ENCODE measurements at regions not wholly inside any gene's neighbourhood (a gene's known extent, or its start where the extent isn't known, plus 50 kb on each side); places are given as distances from the start of the nearest gene placed in this dataset.

- Histone ChIP-seq H3K79me2 (ENCODE audit: control insufficient read depth, insufficient read depth, low read length, unreplicated experiment) (peaks cover 7% of the 10 kb centered on the region), H3K4me1 (ENCODE audit: control insufficient read depth, insufficient read depth, low read length, unreplicated experiment) (no peaks in the 10 kb centered on the region), H3K36me3 (ENCODE audit: insufficient read depth, low read length) (no peaks in the 10 kb centered on the region), H3K27ac (ENCODE audit: low read depth, low read length) (no peak overlapping the region), H2AFZ (ENCODE audit: low read length, unreplicated experiment) (no peak overlapping the region), H3K27me3 (ENCODE audit: insufficient read depth, low read length) (no peaks in the 10 kb centered on the region), H3K4me3 (ENCODE audit: low read depth, low read length) (no peak overlapping the region)
These were observed 162.7 kb downstream of the HIPK3 start for GRCh38 chr11:33419924-33420323.

GRCh38 chr11:33417121-33417520, 159.9 kb downstream of the HIPK3 start:
- no peak overlapping the region for H3K4me3 ChIP-seq (ENCODE audit: low read depth, low read length)
- H3K27me3 ChIP-seq (ENCODE audit: insufficient read depth, low read length), result no peaks in the 10 kb centered on the region
- no peaks in the 10 kb centered on the region for H3K4me1 ChIP-seq (ENCODE audit: control insufficient read depth, insufficient read depth, low read length, unreplicated experiment)
- no peaks in the 10 kb centered on the region for H3K36me3 ChIP-seq (ENCODE audit: insufficient read depth, low read length)
- no peak overlapping the region for H2AFZ ChIP-seq (ENCODE audit: low read length, unreplicated experiment)
- peaks cover 7% of the 10 kb centered on the region for H3K79me2 ChIP-seq (ENCODE audit: control insufficient read depth, insufficient read depth, low read length, unreplicated experiment)
- no peak overlapping the region for H3K27ac ChIP-seq (ENCODE audit: low read depth, low read length)

DNA sequence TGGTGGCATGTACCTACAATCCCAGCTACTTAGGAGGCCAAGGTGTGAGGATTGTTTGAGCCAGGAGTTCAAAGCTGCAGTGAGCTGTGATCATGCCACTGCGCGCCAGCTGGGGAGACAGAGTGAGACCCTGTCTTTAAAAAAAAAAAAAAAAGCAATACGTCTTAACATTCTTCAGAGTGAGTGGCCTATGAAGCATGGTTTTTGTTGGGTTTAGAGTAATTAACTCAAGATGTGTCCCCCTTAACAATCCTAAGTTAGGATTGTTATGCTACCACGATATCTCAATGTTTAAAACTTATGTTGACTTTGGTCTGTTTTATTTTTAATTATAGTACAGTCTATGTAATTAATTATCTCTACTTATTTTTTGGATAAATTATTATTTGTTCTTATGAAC, 156.1 kb downstream of the HIPK3 start:
- Histone ChIP-seq H3K79me2 (ENCODE audit: control insufficient read depth, insufficient read depth, low read length, unreplicated experiment) (peaks cover 7% of the 10 kb centered on the region), H2AFZ (ENCODE audit: low read length, unreplicated experiment) (no peak overlapping the region), H3K27me3 (ENCODE audit: insufficient read depth, low read length) (no peaks in the 10 kb centered on the region), H3K4me3 (ENCODE audit: low read depth, low read length) (no peak overlapping the region), H3K4me1 (ENCODE audit: control insufficient read depth, insufficient read depth, low read length, unreplicated experiment) (no peaks in the 10 kb centered on the region), H3K36me3 (ENCODE audit: insufficient read depth, low read length) (no peaks in the 10 kb centered on the region), H3K27ac (ENCODE audit: low read depth, low read length) (no peak overlapping the region)

DNA sequence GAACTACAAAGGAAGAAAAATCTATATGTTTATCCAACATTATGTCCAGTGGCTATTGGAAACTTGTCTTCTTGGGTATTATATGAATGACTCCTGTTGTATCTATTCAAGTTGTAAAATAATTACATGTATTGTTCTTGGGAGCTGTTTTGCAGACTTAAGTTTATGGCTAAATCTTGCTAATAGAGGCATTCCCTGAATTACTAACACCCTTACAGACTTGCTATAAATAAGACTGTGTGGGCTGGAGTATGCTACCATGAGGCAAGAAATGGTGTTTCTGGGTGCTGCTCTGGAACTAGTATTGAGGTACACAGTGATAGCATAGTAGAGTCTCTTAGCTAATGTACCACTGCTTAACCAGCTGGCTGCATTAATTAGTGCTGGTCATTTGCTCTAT, 155.1 kb downstream of the HIPK3 start:
- Histone ChIP-seq H3K36me3 (ENCODE audit: insufficient read depth, low read length) (no peaks in the 10 kb centered on the region), H3K4me3 (ENCODE audit: low read depth, low read length) (no peak overlapping the region), H3K4me1 (ENCODE audit: control insufficient read depth, insufficient read depth, low read length, unreplicated experiment) (no peaks in the 10 kb centered on the region), H3K27ac (ENCODE audit: low read depth, low read length) (no peak overlapping the region), H3K79me2 (ENCODE audit: control insufficient read depth, insufficient read depth, low read length, unreplicated experiment) (peaks cover 3% of the 10 kb centered on the region), H3K27me3 (ENCODE audit: insufficient read depth, low read length) (no peaks in the 10 kb centered on the region), H2AFZ (ENCODE audit: low read length, unreplicated experiment) (no peak overlapping the region)

DNA sequence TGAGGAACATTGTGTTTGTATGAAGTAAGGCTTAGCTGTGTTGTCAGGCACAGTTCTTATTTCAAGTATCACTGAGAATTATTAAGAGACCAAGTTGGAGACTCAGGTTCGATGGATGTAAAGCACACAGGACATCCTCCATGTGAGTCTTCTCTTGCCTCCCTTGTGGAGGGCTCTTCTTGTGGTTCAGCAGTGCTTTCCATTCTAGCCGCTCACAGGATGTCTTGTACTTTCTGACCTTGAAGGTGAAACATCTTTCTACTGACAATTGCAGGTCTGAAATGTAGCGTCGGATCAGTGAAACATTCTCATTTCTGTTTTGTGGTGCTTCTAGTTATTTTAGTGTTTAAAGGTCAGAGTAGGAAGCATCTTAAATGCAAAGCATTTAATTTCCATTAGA, 154.6 kb downstream of the HIPK3 start:
- Histone ChIP-seq H3K36me3 (ENCODE audit: insufficient read depth, low read length) (no peaks in the 10 kb centered on the region), H3K27me3 (ENCODE audit: insufficient read depth, low read length) (no peaks in the 10 kb centered on the region), H3K79me2 (ENCODE audit: control insufficient read depth, insufficient read depth, low read length, unreplicated experiment) (peaks cover 3% of the 10 kb centered on the region), H2AFZ (ENCODE audit: low read length, unreplicated experiment) (no peak overlapping the region), H3K4me1 (ENCODE audit: control insufficient read depth, insufficient read depth, low read length, unreplicated experiment) (no peaks in the 10 kb centered on the region), H3K27ac (ENCODE audit: low read depth, low read length) (no peak overlapping the region), H3K4me3 (ENCODE audit: low read depth, low read length) (no peak overlapping the region)

DNA sequence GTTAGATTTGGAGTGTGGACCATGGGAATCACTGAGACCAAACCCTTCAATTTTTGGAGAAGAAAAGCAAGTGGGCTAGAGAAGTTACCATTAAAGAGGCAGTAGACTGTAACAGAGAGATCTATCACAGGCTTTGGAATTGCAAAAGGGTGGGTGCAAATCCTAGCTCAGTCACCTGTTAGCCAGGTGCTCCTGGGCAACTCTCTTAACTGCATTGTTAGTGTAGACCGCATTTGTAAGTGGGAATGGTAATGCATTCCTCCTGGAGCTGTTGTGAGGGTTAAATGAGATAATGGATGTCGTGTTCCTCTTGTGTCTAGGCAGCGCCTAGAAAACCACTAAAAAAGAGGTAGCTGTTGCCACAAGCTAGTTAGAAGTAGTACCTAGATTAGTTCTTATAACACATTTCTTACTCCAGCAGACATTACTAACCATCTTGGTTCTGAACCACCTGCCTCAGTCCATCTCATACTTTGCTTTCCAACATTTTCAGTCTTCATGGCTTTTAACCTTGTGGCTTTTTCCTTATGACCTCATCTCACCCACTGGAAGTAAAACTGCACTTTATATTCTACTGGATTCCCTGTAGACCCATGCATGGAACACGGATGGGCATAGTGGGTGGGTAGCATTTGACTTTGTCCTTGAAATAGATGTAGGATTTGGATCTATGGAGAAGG, 153.0 kb downstream of the HIPK3 start:
- H3K27me3 ChIP-seq (ENCODE audit: insufficient read depth, low read length), result no peaks in the 10 kb centered on the region
- H3K79me2 ChIP-seq (ENCODE audit: control insufficient read depth, insufficient read depth, low read length, unreplicated experiment), result peaks cover 1% of the 10 kb centered on the region
- no peak overlapping the region for H3K27ac ChIP-seq (ENCODE audit: low read depth, low read length)
- no peaks in the 10 kb centered on the region for H3K4me1 ChIP-seq (ENCODE audit: control insufficient read depth, insufficient read depth, low read length, unreplicated experiment)
- H3K4me3 ChIP-seq (ENCODE audit: low read depth, low read length), result no peak overlapping the region
- no peaks in the 10 kb centered on the region for H3K36me3 ChIP-seq (ENCODE audit: insufficient read depth, low read length)
- H2AFZ ChIP-seq (ENCODE audit: low read length, unreplicated experiment), result no peak overlapping the region

Data from ACC112 (cell line).